Loucy (cell line): ENCODE measurements at regions not wholly inside any gene's neighbourhood (a gene's known extent, or its start where the extent isn't known, plus 50 kb on each side); places are given as distances from the start of the nearest gene placed in this dataset.

Source experiments
- H2AFZ ChIP-seq: fragments of 200-600 bp; sonication (generic); 2 replicates; pipeline ENCODE4 v1.6.0; 2016; ENCODE audit warnings: antibody characterized with exemption, mild to moderate bottlenecking, low read length, moderate library complexity
- H3F3A ChIP-seq: fragments of 200-600 bp; 2 replicates; pipeline ENCODE4 v1.6.0; 2016; ENCODE audit warnings: antibody characterized with exemption, low read depth, mild to moderate bottlenecking
- H3K27me3 ChIP-seq: fragments of 200-600 bp; sonication (generic); 2 replicates; pipeline ENCODE4 v1.6.1; 2014; ENCODE audit warnings: low read length, mild to moderate bottlenecking; ENCODE audit not compliant: insufficient read depth, poor library complexity, severe bottlenecking
- H3K36me3 ChIP-seq: fragments of 200-600 bp; sonication (generic); 2 replicates; pipeline ENCODE4 v1.6.1; 2016; ENCODE audit warnings: low read length; ENCODE audit not compliant: insufficient read depth
- H3K4me1 ChIP-seq: fragments of 200-600 bp; sonication (generic); 2 replicates; pipeline ENCODE4 v1.5.1; 2014; ENCODE audit warnings: low read length, mild to moderate bottlenecking; ENCODE audit not compliant: insufficient read depth, poor library complexity, severe bottlenecking
- H3K4me2 ChIP-seq: fragments of 200-600 bp; sonication (generic); 2 replicates; pipeline ENCODE4 v1.6.0; 2014; ENCODE audit warnings: antibody characterized with exemption, low read length, low read depth, mild to moderate bottlenecking; ENCODE audit not compliant: poor library complexity, severe bottlenecking
- H3K4me3 ChIP-seq: fragments of 200-600 bp; sonication (generic); 2 replicates; pipeline ENCODE4 v1.5.1; 2014; ENCODE audit warnings: low read length, mild to moderate bottlenecking, mixed read lengths; ENCODE audit not compliant: poor library complexity, severe bottlenecking
- H3K79me2 ChIP-seq: fragments of 200-600 bp; sonication (generic); 2 replicates; pipeline ENCODE4 v1.6.1; 2014; ENCODE audit warnings: low read length; ENCODE audit not compliant: insufficient read depth
- H3K9ac ChIP-seq: fragments of 200-600 bp; sonication (generic); 2 replicates; pipeline ENCODE4 v1.6.0; 2014; ENCODE audit warnings: mild to moderate bottlenecking, low read depth, low read length, moderate library complexity; ENCODE audit not compliant: poor library complexity, severe bottlenecking
- H3K9me2 ChIP-seq: fragments of 200-600 bp; sonication (generic); replicated peaks from 2 replicates; pipeline ENCODE4 v1.6.1; 2016; ENCODE audit warnings: low read depth, low read length, mixed read lengths
- H3K9me3 ChIP-seq: fragments of 200-600 bp; sonication (generic); 2 replicates; pipeline ENCODE4 v1.6.1; 2014; ENCODE audit warnings: mild to moderate bottlenecking, antibody characterized with exemption, low read length, low read depth; ENCODE audit not compliant: insufficient read depth
- H4K20me1 ChIP-seq: fragments of 200-600 bp; sonication (generic); 2 replicates; pipeline ENCODE4 v1.6.0; 2014; ENCODE audit warnings: antibody characterized with exemption, low read length, mild to moderate bottlenecking; ENCODE audit not compliant: insufficient read depth, poor library complexity, severe bottlenecking
- CTCF ChIP-seq: fragments of 200-600 bp; sonication (generic); conservative IDR thresholded peaks from 2 replicates; pipeline ENCODE4 v1.5.1; 2014; ENCODE audit warnings: mild to moderate bottlenecking, antibody characterized with exemption, low read length
- EZH2phosphoT487 ChIP-seq: fragments of 200-600 bp; IDR thresholded peaks from 2 replicates; pipeline ENCODE4 v1.6.1; 2018; ENCODE audit warnings: antibody characterized with exemption, mild to moderate bottlenecking, moderate library complexity, borderline replicate concordance

GRCh38 chr5:9920697-9921096 is 290.5 kb upstream of the TAS2R1 start:
- no peaks in the 10 kb centered on the region for H3K4me1 ChIP-seq
- H3K4me2 ChIP-seq = no peak overlapping the region
- H3K27me3 ChIP-seq = no peaks in the 10 kb centered on the region
- H3K4me3 ChIP-seq = no peak overlapping the region
- H3K9ac ChIP-seq = no peak overlapping the region
- H3K9me2 ChIP-seq = no peaks in the 10 kb centered on the region
- no peaks in the 10 kb centered on the region for H3K36me3 ChIP-seq
- H3F3A ChIP-seq = no peaks in the 10 kb centered on the region
- H3K9me3 ChIP-seq = peaks cover 16% of the 10 kb centered on the region; the same call in 1 of the 2 replicates
- H4K20me1 ChIP-seq = no peaks in the 10 kb centered on the region
- TF ChIP-seq CTCF = no peak
- TF ChIP-seq EZH2phosphoT487 = no peak
- no peaks in the 10 kb centered on the region for H3K79me2 ChIP-seq
- H2AFZ ChIP-seq = no peak overlapping the region

- Histone ChIP-seq H3K79me2 (no peaks in the 10 kb centered on the region), H4K20me1 (no peaks in the 10 kb centered on the region), H3K4me1 (no peaks in the 10 kb centered on the region), H3K9ac (no peak overlapping the region), H3K4me3 (no peak overlapping the region), H3K4me2 (no peak overlapping the region), H2AFZ (no peak overlapping the region), H3K27me3 (no peaks in the 10 kb centered on the region), H3F3A (no peaks in the 10 kb centered on the region), H3K36me3 (no peaks in the 10 kb centered on the region), H3K9me2 (no peaks in the 10 kb centered on the region), H3K9me3 (peaks cover 16% of the 10 kb centered on the region; the same call in 1 of the 2 replicates)
- no peak for TF ChIP-seq CTCF
- TF ChIP-seq EZH2phosphoT487 = no peak
Measured at GRCh38 chr5:9919306-9920030, 289.3 kb upstream of the TAS2R1 start.

DNA sequence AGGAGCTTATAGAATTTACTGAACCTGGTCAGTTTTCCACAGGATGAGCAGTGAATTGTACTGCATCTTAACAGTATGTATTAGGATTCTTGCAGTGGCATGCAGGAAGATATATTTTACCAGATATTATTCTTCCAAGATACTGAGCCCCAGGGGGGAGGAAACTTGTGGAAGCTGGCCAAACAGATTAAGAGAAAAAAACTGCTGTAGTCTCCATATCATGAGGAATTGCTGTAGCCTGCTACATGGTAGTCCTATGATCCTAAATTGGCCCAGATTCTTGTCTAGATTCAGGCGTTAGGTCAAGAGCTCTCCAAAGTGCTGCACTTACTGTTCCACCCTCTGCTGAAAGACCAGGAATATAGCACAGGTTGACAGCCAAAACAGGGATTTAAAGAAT is 275.5 kb upstream of the TAS2R1 start:
- no peaks in the 10 kb centered on the region for H3F3A ChIP-seq
- no peaks in the 10 kb centered on the region for H3K9me3 ChIP-seq
- H4K20me1 ChIP-seq = no peaks in the 10 kb centered on the region
- TF ChIP-seq EZH2phosphoT487 = no peak
- no peak for TF ChIP-seq CTCF
- H3K4me3 ChIP-seq = no peak overlapping the region
- no peak overlapping the region for H3K9ac ChIP-seq
- no peak overlapping the region for H3K4me2 ChIP-seq
- H3K27me3 ChIP-seq = no peaks in the 10 kb centered on the region
- no peaks in the 10 kb centered on the region for H3K4me1 ChIP-seq
- no peaks in the 10 kb centered on the region for H3K36me3 ChIP-seq
- no peaks in the 10 kb centered on the region for H3K9me2 ChIP-seq
- no peaks in the 10 kb centered on the region for H3K79me2 ChIP-seq
- no peak overlapping the region for H2AFZ ChIP-seq
